NCI-H2081 (cell line): ENCODE measurements at regions not wholly inside any gene's neighbourhood (a gene's known extent, or its start where the extent isn't known, plus 50 kb on each side); places are given as distances from the start of the nearest gene placed in this dataset.

Experiments
- DNase-seq, 2 experiments: peaks; one replicate each; lab custom pipeline; 2025; lab: John Stamatoyannopoulos, UW

DNA sequence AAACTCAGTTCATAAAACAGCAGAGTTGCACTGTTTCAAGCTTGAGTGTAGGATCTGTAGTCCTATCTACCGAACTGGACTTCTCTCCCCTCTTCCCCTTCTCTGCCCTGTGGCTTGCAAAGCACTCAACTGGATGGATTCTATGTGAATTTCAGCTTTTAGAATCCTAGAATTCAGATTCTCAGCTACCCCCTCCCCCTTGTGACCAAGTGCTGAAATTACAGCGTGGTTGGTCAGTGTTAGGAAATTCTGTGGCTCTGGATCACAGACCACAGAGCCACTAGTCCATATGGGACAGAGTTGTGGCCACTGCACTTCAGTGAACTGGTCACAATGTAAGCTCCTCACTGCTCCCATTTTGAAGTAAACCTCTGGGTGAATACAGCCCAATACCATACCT lies 64.6 kb upstream of the TRPC5 start:
- DNase-seq: peak in 1 of 2 experiments; percentile 36

DNA sequence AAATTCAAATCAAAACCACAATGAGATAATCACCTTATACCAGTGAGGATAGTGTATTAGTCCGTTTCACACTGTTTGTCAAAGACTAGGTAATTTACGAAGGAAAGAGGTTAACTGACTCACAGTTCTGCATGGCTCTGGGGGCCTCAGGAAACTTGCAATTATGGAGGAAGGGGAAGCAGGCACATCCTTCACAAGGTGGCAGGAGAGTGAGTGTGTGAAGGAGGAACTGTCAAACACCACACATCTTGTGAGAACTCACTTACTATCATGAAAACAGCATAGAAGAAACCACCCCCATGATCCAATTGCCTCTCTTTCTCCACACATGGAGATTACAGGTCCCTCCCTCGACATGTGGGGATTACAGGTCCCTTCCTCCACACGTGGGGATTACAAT lies 54.7 kb upstream of the TRPC5 start:
- DNase-seq: no peak
